Testis (tissue), 2 donors: ENCODE measurements at regions not wholly inside any gene's neighbourhood (a gene's known extent, or its start where the extent isn't known, plus 50 kb on each side); places are given as distances from the start of the nearest gene placed in this dataset.

Experiments
- CTCF ChIP-seq, 3 experiments: fragments of 450-650 bp in 2 of 3; fragments of 200-600 bp in 1 of 3; sonication (generic) in 1 of 3; IDR thresholded peaks; one replicate each; pipeline ENCODE4 v1.5.1; 2016 to 2019; ENCODE audit warnings: antibody characterized with exemption in 3 of 3, mild to moderate bottlenecking in 2 of 3, moderate library complexity in 1 of 3
- POLR2A ChIP-seq: fragments of 450-650 bp; IDR thresholded peaks from one replicate; pipeline ENCODE4 v1.6.1; 2017; ENCODE audit warnings: antibody characterized with exemption, mild to moderate bottlenecking, moderate library complexity

DNA sequence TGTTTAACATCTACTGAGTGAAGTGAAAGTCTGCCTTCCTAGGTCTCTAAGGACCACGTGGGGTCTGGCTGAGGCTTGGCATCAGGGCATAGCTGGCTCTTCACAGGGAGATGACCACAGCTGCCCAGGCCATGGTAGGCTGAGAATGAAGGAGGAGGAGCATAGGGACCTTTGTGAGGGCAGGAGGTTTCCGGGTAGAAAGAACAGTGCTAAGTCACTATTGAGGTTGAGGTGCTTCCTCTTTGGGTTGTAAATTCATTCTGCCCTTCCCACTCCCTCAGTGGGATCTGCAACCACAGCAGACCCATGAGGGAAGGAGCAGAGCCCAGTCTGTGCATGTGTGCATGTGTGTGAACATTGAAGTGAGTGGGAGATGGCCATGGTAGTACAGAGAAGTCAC is 909.6 kb downstream of the VRK1 start:
- no peak for TF ChIP-seq POLR2A
- no peak for TF ChIP-seq CTCF (IDR thresholded peaks at IDR 0.05)
